ENCODE measurements at regions not wholly inside any gene's neighbourhood (a gene's known extent, or its start where the extent isn't known, plus 50 kb on each side); places are given as distances from the start of the nearest gene placed in this dataset.
A peak's percentile ranks its signal among the peaks of the same experiment; 100 is the strongest.
"Not testable (repeated sequence)": the region's sequence is repeated elsewhere in the genome, so short reads cannot be mapped to it uniquely, and the experiment has no call there.

DNA sequence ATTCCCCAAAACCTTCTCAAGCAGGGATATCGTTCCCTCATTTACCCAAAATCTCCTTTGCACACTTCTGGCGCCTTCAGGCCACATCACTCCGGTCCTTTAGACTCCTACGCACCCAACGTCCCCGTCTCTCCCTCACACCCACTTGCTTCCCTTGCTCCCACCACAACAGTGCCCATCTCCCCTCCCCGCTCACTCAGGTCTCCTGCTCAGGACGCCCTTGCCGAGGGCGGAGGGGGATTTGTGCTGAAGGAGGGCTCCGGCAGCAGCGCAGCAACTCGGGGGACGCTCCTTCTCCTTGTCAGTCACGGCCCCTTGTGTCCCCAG lies 71.6 kb downstream of the PCMTD2 start:
- H3K4me3 ChIP-seq (ENCODE audit: low read length); H3K9me3 ChIP-seq (ENCODE audit: control insufficient read depth, low read length); H3K27me3 ChIP-seq (ENCODE audit: control insufficient read depth, insufficient read depth); DNase-seq; intact Hi-C loops (cut with DNase I); H3K4me1 ChIP-seq (ENCODE audit: control insufficient read depth, insufficient read depth, low read length); H3K27ac ChIP-seq (ENCODE audit: low read length): not testable (repeated sequence)
- peak; percentile 18 to 24 for ATAC-seq
- WGBS = 16% methylated on average over 13 of the region's 15 CpGs

DNA sequence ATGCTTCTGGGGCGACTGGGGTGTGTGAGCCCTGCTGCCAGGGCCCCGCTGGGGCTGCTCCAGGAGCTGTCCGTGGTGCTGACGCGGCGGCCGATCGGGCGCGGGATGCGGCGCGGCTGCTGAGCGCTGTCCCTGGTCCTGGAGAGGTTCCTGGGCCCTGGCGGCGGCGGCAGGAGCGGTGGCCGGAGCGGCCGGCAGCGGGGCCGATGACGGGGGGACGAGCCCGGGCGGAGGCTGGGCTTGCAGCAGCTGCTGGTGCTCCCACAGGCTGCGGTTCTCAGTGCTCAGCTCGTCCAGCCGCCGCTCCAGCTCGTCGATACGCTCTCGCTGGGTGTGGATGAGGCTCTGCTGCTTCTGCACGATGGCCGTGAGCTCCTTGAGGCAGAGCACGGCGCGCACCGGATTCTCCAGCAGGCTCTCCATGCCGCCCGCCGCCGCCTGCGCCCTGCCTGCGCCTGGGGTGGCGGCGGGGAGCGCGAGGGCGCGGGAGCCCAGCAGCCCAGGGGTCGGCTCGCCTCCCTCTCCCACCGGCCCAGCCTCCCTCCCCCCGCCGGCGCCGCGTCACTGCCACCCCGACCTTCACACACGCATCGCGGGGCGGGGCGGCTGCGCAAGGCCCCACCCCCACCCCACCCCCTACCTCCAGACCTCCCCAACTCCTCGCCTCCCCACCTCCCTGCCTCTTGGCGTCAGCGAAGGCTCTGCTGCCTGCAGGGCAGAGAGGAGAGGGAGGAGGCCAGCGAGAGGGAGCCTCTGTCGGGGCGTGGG lies 72.2 kb downstream of the PCMTD2 start:
- H3K9me3 ChIP-seq (ENCODE audit: control insufficient read depth, low read length); H3K27ac ChIP-seq (ENCODE audit: low read length); H3K4me3 ChIP-seq (ENCODE audit: low read length); intact Hi-C loops (cut with DNase I); H3K4me1 ChIP-seq (ENCODE audit: control insufficient read depth, insufficient read depth, low read length); H3K27me3 ChIP-seq (ENCODE audit: control insufficient read depth, insufficient read depth): not testable (repeated sequence)
- peak in 2 of 3 donors; percentile 13 to 56 for DNase-seq
- 3% methylated on average over 44 of the region's 74 CpGs for WGBS
- ATAC-seq = peak; percentile 94 to 96

DNA sequence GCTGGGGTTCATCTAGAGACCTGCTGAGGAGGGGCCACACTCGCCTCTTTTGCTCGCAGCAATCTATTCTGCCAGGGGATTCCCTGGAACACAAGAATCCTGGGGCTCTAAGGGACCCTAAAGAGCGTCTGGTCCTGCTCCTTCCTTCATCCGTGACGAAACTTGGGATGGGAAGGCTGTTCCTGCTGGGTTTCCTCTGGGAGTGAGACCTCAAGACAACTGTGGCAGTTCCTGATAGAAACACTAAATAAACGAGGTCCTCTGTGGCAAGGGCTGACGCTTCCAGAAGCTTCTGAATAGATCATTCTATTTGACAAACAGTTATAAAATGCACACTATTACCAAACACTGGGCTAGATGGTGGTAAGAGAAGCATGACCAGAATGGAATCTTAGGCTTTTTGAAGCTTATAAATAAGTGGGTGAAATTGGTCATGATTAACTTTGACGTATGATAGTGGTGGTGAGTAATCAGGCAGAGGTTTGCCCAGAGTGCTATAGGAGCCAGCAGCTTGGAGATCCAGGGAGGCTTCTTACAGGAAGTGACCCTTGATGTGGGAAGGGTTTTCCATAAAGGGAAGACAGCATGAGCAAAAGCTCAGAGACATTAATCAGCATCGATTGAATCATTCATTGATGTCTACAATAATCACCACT lies 73.2 kb downstream of the PCMTD2 start:
- H3K27me3 ChIP-seq (ENCODE audit: control insufficient read depth, insufficient read depth); H3K4me3 ChIP-seq (ENCODE audit: low read length); intact Hi-C loops (cut with DNase I); DNase-seq; H3K4me1 ChIP-seq (ENCODE audit: control insufficient read depth, insufficient read depth, low read length); H3K27ac ChIP-seq (ENCODE audit: low read length); ATAC-seq; H3K9me3 ChIP-seq (ENCODE audit: control insufficient read depth, low read length): not testable (repeated sequence)
- WGBS = 38% methylated on average over 7 of the region's 9 CpGs

DNA sequence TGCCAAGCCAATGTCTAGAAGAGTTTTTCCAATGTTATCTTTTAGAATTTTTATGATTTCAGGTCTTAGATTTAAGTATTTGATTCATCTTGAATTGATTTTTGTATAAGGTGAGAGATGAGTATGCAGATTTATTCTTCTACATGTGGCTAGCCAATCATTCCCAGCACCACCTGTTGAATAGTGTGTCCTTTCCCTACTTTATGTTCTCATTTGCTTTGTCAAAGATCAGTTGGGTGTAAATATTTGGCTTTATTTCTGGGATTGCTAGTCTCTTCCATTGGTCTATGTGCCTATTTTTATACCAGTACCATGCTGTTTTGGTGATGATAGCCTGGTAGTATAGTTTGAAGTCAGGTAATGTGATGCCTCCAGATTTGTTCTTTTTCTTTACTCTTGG lies 77.1 kb downstream of the PCMTD2 start:
- H3K27me3 ChIP-seq (ENCODE audit: control insufficient read depth, insufficient read depth); ATAC-seq; intact Hi-C loops (cut with DNase I); H3K9me3 ChIP-seq (ENCODE audit: control insufficient read depth, low read length); H3K27ac ChIP-seq (ENCODE audit: low read length); H3K4me1 ChIP-seq (ENCODE audit: control insufficient read depth, insufficient read depth, low read length); DNase-seq; H3K4me3 ChIP-seq (ENCODE audit: low read length): not testable (repeated sequence)
